OCI-LY1 (cell line): ENCODE measurements at regions not wholly inside any gene's neighbourhood (a gene's known extent, or its start where the extent isn't known, plus 50 kb on each side); places are given as distances from the start of the nearest gene placed in this dataset.
"Not testable (repeated sequence)": the region's sequence is repeated elsewhere in the genome, so short reads cannot be mapped to it uniquely, and the experiment has no call there.

Experiments
- H2AFZ ChIP-seq: fragments of 200-600 bp; sonication (generic), shearing (Covaris generic); 2 replicates; pipeline ENCODE4 v1.6.0; 2014; ENCODE audit warnings: antibody characterized with exemption, mild to moderate bottlenecking, low read length
- H3F3A ChIP-seq: fragments of 200-600 bp; sonication (generic), shearing (Covaris generic); 2 replicates; pipeline ENCODE4 v1.6.0; 2014; ENCODE audit warnings: mild to moderate bottlenecking, antibody characterized with exemption, low read length, moderate library complexity; ENCODE audit not compliant: insufficient read depth
- H3K27ac ChIP-seq: fragments of 200-600 bp; sonication (generic); 2 replicates; pipeline ENCODE4 v1.5.1; 2014; ENCODE audit warnings: low read length, mixed run types, mild to moderate bottlenecking, low read depth; ENCODE audit not compliant: poor library complexity, severe bottlenecking
- H3K27me3 ChIP-seq: fragments of 200-600 bp; sonication (generic); 2 replicates; pipeline ENCODE4 v1.6.0; 2014; ENCODE audit warnings: antibody characterized with exemption, mild to moderate bottlenecking, low read length, moderate library complexity; ENCODE audit not compliant: insufficient read depth
- H3K36me3 ChIP-seq: fragments of 200-600 bp; sonication (generic); 2 replicates; pipeline ENCODE4 v1.6.1; 2014; ENCODE audit warnings: mild to moderate bottlenecking, antibody characterized with exemption, low read length, moderate library complexity, mixed read lengths; ENCODE audit not compliant: insufficient read depth
- H3K4me1 ChIP-seq: fragments of 200-600 bp; sonication (generic); 2 replicates; pipeline ENCODE4 v1.5.1; 2014; ENCODE audit warnings: mild to moderate bottlenecking, low read length, moderate library complexity; ENCODE audit not compliant: insufficient read depth, severe bottlenecking
- H3K4me2 ChIP-seq: fragments of 200-600 bp; sonication (generic), shearing (Covaris generic); 2 replicates; pipeline ENCODE4 v1.6.1; 2014; ENCODE audit warnings: low read length
- H3K4me3 ChIP-seq: fragments of 200-600 bp; sonication (generic); 2 replicates; pipeline ENCODE4 v1.5.1; 2014; ENCODE audit warnings: low read length, low read depth, mild to moderate bottlenecking, mixed read lengths; ENCODE audit not compliant: poor library complexity, severe bottlenecking
- H3K79me2 ChIP-seq: fragments of 200-600 bp; shearing (Covaris generic); 2 replicates; pipeline ENCODE4 v1.6.1; 2016; ENCODE audit warnings: mixed run types, low read length, mixed read lengths; ENCODE audit not compliant: insufficient read depth
- H3K9ac ChIP-seq: fragments of 200-600 bp; sonication (generic), shearing (Covaris generic); 2 replicates; pipeline ENCODE4 v1.6.1; 2014; ENCODE audit warnings: mild to moderate bottlenecking, low read length, mixed read lengths
- H3K9me2 ChIP-seq: fragments of 200-600 bp; sonication (generic), shearing (Covaris generic); 2 replicates; pipeline ENCODE4 v1.6.1; 2014; ENCODE audit warnings: low read depth, mild to moderate bottlenecking, low read length, mixed read lengths
- H3K9me3 ChIP-seq: fragments of 200-600 bp; shearing (Covaris generic); 2 replicates; pipeline ENCODE4 v1.6.1; 2014; ENCODE audit warnings: low read length, mixed read lengths
- H4K20me1 ChIP-seq: fragments of 200-600 bp; sonication (generic), shearing (Covaris generic); 2 replicates; pipeline ENCODE4 v1.6.0; 2016; ENCODE audit warnings: mild to moderate bottlenecking, low read length; ENCODE audit not compliant: insufficient read depth
- EZH2 ChIP-seq: fragments of 200-600 bp; sonication (generic), shearing (Covaris generic); IDR thresholded peaks from 2 replicates; pipeline ENCODE4 v1.8.0; 2017; ENCODE audit warnings: borderline replicate concordance, mixed run types, mild to moderate bottlenecking, antibody characterized with exemption, low read length, moderate library complexity, mixed read lengths
- TF ChIP-seq, protein P1 (sequence below): fragments of 200-600 bp; sonication (generic), shearing (Covaris generic); IDR thresholded peaks from 2 replicates; pipeline ENCODE4 v1.5.1; 2017; ENCODE audit warnings: mild to moderate bottlenecking, antibody characterized with exemption, low read length, moderate library complexity, mixed read lengths

DNA sequence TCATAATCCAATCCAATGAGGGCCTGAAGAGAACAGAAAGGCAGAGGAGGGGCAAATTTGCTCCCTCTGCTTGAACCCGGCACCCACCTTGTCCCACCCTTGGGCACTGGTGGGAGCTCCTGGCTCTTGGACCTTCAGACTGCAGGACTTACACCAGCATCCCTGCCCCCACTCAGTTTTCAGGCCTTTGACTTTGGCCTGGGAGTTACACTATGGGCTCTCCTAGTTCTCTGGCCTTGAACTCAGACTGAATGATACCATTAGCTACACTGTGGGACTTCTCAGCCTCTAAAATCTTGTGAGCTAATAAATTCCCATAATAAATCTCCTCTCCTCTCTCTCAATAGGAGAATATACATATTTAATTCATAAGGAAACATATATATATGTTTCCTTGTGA, 114.4 kb downstream of the AHR start:
- H3K9ac ChIP-seq, result no peak overlapping the region
- no peak overlapping the region for H3K4me3 ChIP-seq
- no peaks in the 10 kb centered on the region for H3K4me1 ChIP-seq
- no peak overlapping the region for H3K4me2 ChIP-seq
- H3K27ac ChIP-seq, result no peak overlapping the region
- no peaks in the 10 kb centered on the region for H3F3A ChIP-seq
- H3K9me3 ChIP-seq, result no peaks in the 10 kb centered on the region
- H2AFZ ChIP-seq, result no peak overlapping the region
- H4K20me1 ChIP-seq, result no peaks in the 10 kb centered on the region
- H3K79me2 ChIP-seq, result no peaks in the 10 kb centered on the region
- TF ChIP-seq, protein P1, sequence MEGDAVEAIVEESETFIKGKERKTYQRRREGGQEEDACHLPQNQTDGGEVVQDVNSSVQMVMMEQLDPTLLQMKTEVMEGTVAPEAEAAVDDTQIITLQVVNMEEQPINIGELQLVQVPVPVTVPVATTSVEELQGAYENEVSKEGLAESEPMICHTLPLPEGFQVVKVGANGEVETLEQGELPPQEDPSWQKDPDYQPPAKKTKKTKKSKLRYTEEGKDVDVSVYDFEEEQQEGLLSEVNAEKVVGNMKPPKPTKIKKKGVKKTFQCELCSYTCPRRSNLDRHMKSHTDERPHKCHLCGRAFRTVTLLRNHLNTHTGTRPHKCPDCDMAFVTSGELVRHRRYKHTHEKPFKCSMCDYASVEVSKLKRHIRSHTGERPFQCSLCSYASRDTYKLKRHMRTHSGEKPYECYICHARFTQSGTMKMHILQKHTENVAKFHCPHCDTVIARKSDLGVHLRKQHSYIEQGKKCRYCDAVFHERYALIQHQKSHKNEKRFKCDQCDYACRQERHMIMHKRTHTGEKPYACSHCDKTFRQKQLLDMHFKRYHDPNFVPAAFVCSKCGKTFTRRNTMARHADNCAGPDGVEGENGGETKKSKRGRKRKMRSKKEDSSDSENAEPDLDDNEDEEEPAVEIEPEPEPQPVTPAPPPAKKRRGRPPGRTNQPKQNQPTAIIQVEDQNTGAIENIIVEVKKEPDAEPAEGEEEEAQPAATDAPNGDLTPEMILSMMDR, result no peak
- TF ChIP-seq EZH2, result no peak
- H3K36me3 ChIP-seq, result no peaks in the 10 kb centered on the region
- H3K9me2 ChIP-seq, result no peaks in the 10 kb centered on the region
- no peaks in the 10 kb centered on the region for H3K27me3 ChIP-seq

DNA sequence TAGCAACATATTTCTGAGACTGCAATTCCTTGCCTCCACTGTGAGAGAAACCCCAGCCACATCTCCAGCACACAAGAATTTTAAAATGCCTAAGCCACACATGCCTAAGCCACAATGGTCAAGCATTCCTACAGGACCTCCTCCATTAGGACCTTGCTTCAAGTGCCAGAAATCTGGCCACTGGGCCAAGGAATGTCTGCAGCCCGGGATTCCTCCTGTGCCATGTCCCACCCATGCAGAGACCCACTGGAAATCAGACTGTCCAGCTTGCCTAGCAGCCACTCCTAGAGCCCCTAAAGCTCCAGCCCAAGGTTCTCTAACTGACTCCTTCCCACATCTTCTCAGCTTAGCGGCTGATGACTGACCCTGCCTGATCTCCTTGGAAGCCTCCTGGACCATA, 117.5 kb downstream of the AHR start:
- Histone ChIP-seq H3K9ac (no peak overlapping the region), H3K79me2 (no peaks in the 10 kb centered on the region), H4K20me1 (no peaks in the 10 kb centered on the region), H3K4me1 (no peaks in the 10 kb centered on the region), H3F3A (no peaks in the 10 kb centered on the region), H3K27me3 (no peaks in the 10 kb centered on the region), H2AFZ (no peak overlapping the region), H3K9me2 (no peaks in the 10 kb centered on the region), H3K4me3 (no peak overlapping the region), H3K4me2 (no peak overlapping the region), H3K36me3 (no peaks in the 10 kb centered on the region), H3K27ac (no peak overlapping the region), H3K9me3 (no peaks in the 10 kb centered on the region)
- no peak for TF ChIP-seq EZH2
- TF ChIP-seq, protein P1, result no peak

DNA sequence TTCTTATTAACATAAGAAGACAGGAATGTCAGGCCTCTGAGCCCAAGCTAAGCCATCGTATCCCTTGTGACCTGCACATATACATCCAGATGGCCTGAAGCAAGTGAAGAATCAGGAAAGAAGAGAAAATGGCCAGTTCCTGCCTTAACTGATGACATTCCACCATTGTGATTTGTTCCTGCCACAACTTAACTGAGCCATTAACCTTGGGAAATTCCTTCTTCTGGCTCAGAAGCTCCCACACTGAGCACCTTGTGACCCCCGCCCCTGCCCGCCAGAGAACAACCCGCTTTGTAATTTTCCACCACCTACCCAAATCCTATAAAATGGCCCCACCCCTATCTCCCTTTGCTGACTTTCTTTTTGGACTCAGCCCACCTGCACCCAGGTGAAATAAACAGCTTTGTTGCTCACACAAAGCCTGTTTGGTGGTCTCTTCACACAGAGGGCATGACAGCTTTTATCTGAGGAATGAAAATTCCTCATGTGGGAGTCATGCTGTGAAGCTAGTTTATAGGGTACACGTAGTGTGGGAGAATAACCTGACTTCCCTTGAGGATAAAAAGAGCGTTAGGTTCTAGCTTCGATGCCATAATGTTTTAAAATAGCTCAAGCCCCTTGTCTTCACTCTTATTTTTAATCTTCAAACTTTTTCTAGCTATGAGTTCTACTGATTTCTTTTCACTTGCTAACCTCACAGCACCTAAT, 122.0 kb downstream of the AHR start:
- H3K9me2 ChIP-seq, H3K9ac ChIP-seq, H3K9me3 ChIP-seq, H3K79me2 ChIP-seq, H3K27ac ChIP-seq, H3K4me1 ChIP-seq, H3F3A ChIP-seq, H3K4me2 ChIP-seq, H3K27me3 ChIP-seq, H2AFZ ChIP-seq, H3K4me3 ChIP-seq, H4K20me1 ChIP-seq, H3K36me3 ChIP-seq: not testable (repeated sequence)

DNA sequence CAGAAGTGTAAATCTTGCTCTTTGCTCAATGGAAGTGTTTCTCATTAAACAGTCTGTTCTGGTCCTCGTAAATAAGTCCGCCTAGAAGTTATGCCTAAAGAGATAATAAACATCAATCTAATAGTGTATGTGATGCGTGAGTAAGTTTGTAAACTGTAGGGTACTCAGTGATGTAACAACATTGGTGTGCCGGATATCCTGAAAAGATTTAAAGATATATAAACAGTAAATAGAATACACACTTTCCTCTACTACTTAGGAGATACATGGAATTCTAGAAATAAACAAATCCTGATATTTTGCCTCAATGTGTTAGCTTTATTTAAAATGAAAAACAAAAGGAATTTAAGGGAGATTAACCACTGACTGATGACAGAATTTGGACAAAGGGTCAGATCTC, 123.5 kb downstream of the AHR start:
- H3K27ac ChIP-seq, result no peak overlapping the region

More for the DNA sequence above, 123.5 kb downstream of the AHR start:
- H3K9me3 ChIP-seq, result no peaks in the 10 kb centered on the region
- H3K4me2 ChIP-seq, result no peak overlapping the region
- H2AFZ ChIP-seq, result no peak overlapping the region
- no peaks in the 10 kb centered on the region for H3K4me1 ChIP-seq
- no peaks in the 10 kb centered on the region for H3F3A ChIP-seq
- no peaks in the 10 kb centered on the region for H4K20me1 ChIP-seq
- H3K36me3 ChIP-seq, result no peaks in the 10 kb centered on the region
- no peaks in the 10 kb centered on the region for H3K27me3 ChIP-seq
- TF ChIP-seq EZH2, result no peak
- TF ChIP-seq, protein P1, result no peak
- H3K9me2 ChIP-seq, result no peaks in the 10 kb centered on the region
- H3K4me3 ChIP-seq, result no peak overlapping the region
- H3K79me2 ChIP-seq, result no peaks in the 10 kb centered on the region
- no peak overlapping the region for H3K9ac ChIP-seq
